Kidney glomerular epithelial cell (primary cell): ENCODE measurements at regions not wholly inside any gene's neighbourhood (a gene's known extent, or its start where the extent isn't known, plus 50 kb on each side); places are given as distances from the start of the nearest gene placed in this dataset.

ENCODE experiments used
- DNase-seq: peaks from one replicate; lab custom pipeline; 2025; lab: John Stamatoyannopoulos, UW

GRCh38 chr18:38010971-38011857, 445.6 kb upstream of the CELF4 start:
- no peak for DNase-seq

DNA sequence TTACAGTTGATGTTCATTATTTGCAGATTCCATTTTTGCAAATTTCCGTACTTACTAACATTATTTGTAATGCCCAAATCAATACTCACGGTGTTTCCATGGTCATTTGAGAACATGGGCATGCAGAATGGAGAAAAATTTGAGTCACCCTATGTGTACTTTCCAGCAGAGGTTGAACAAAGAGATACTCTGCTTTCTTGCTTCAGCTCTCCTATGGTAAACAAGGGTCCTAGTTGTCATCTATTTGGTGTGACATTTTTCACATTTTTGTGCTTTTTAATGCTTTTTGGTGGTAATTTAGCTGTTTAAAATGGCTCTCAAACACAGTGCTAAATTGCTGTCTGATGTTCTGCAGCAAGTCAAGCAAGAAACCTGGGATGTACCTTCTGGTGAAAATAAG, 444.4 kb upstream of the CELF4 start:
- DNase-seq = no peak

DNA sequence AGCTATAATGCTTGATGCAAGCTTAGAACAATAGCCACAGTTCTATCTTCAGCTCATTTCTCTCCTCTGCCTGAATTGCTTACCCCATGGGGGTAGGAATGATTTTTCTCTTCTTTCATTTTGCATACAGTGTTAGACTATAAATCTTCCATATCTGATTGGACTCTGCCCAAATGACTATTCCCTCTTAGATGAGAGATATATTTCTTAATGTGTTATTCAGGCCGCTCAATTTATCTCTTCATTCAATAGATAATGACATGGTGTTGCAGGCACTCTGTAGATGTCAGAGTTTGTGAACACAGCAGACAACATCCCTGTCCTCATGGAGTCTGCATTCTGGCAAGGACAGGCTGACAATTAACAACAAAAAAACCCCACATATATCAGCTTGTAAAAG, 443.7 kb upstream of the CELF4 start:
- DNase-seq = no peak

DNA sequence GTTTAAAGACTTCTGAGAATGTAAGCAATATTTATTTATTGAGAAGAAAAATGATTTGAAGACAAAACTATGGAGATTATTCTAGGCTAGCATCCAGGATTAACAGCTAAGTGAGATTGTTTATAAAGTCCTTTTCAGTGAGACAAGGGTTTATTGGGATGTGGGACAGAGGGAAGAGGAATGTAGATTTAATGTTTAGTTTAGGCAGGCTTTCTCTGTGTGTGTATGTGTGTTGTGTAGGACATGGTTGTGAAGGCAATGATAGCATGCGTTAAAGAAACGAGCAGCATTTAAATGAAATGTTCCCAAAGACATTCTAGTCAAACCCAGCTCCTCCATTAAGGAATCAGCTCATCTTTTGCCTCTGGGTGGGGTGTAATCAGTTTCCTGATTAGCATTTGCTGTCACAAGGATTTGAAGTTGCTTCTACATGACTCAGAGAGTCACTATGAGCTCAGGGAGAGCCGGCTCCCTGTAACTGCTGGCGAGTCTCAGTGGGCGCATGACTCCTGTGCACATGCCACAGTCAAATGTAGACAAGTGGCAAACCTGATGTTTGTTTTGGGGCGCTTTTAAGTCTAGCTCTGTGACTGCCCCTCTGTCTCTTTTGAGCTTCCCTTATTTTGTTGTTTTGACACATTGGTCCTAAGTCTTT, 442.2 kb upstream of the CELF4 start:
- no peak for DNase-seq

DNA sequence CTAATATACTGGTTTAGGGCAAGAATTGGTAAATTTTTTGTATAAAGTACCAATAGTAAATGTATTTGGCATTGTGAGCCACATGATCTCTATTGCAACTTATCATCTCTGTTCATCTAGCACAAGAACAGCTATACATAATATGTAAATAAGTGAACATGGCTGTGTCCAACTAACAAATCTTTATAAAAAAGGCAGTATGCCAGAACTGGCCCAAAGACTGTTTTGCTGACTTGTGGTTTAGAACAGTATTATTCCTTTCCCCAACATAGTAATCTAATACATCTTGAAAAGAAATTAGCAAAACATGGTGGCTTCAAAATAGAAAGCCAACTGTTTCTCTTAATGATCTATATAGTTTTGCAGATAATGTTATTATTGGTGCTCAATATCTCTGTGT, 441.4 kb upstream of the CELF4 start:
- no peak for DNase-seq

DNA sequence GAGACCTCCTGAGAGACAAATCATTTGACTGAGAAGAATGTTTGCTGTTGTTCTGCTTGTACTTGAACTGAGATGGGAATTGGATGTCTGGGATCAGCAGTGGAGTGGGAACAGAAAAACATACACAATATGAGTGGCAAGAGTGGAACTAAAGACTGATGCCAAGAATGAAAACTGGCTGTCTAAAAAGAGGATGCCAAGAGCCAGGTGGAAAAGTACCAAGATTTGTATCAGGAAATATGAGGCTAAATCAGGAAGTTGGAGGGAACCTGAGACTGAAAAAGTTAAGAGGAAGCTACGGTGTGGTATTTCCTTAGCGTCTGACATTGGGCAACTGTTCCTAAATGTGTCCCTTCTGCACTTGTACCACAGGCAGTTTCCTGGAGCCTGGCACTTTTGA, 440.9 kb upstream of the CELF4 start:
- DNase-seq = no peak

GRCh38 chr18:37997695-37998094, 432.1 kb upstream of the CELF4 start:
- no peak for DNase-seq

DNA sequence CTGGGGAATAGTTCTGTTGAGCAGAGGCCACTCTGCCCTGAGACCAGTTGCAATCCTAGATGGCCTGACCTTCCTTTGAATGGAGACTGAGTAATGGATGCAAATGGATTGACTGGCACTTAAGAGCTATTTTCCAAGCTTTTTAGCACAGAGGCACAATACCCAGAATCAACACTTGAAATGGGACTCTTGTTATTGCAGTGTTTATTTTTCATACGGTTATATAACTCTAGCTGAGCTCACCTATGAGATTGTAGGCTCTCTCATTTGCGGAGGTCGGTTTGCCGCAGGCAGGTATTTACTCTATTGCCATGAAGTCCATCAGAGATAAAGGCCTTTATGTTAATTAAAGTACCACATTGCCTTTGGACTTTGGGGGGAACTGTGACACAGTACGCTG, 422.3 kb upstream of the CELF4 start:
- DNase-seq = no peak

- no peak for DNase-seq
Observed at GRCh38 chr18:37986665-37987064, 421.1 kb upstream of the CELF4 start.

DNA sequence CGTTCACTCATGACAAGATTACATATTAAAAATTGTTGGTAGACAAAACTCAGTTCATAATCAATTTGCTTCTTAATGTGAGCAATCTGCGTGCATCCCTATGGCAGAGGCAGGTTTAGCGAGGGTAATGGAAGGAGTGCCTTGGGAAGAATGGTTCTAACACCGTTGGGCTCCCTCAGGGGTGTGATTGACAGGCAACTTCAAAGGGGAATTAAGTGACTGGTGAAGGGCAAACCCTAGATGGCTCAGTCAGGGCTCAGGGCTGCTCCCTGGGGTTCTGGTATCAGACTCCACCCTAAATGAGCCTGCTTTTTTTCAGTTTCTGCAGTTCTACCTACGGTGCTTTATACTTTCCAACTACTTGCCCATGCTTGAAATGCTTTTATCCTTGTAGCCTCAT, 419.5 kb upstream of the CELF4 start:
- DNase-seq = no peak

- no peak for DNase-seq
Observed at GRCh38 chr18:37980556-37980955, 415.0 kb upstream of the CELF4 start.

GRCh38 chr18:37975446-37975845, 409.8 kb upstream of the CELF4 start:
- no peak for DNase-seq

- DNase-seq = no peak
Observed at GRCh38 chr18:37967261-37967660, 401.7 kb upstream of the CELF4 start.

- no peak for DNase-seq
Observed at GRCh38 chr18:37965572-37965970, 400.0 kb upstream of the CELF4 start.

GRCh38 chr18:37964885-37965571, 399.4 kb upstream of the CELF4 start:
- no peak for DNase-seq

- no peak for DNase-seq
Observed at GRCh38 chr18:37963837-37964236, 398.2 kb upstream of the CELF4 start.

DNA sequence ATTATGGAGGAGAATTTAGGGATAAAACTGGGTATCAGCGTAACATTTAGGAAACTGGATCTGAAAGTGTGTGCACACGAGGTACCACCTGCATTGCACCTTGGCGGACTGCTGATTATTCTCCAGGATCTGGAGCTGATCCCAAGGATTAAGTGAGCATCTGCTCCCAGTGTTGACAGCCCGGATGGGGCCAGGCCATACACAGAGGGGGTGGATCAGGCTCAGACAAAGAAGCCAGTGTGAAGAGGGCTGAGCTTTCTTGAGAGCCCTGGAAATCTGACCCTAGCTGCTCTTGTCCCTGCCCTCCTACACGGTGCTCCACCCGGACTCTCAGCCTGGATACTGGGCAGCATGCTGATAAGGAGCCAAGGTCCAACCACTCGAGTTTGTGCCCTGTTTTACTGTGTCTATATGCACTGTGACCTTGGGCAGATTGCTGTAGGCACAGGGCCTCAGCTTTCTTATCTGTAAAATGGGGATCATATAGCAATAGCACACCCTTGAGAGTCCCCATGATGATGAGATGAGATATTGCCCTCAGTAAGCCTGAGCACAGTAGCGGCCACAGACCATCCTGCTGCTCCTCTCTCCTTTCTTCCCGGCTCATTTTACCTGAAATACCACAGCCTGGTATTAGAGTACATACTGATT, 396.8 kb upstream of the CELF4 start:
- no peak for DNase-seq

- DNase-seq = no peak
Observed at GRCh38 chr18:37958499-37958898, 392.9 kb upstream of the CELF4 start.

DNA sequence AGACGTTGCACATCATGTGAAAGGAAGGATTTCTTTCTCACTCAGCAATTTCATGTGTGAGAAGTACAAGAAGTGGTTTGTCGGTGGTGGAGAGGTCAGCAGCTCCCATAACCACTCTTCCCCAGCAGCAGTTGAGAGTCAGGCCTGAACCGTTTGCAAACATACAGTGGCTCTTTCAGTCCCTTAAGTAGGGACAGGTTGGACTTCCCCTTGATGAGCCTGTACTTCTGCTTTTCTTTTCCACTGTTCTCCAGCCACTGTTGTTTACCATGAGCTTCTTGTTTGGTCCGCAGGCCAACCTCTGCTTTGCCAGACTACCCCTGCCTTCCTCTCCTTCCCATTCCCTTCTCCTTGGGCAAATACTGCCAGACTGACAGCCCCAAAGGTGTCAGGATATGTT, 391.3 kb upstream of the CELF4 start:
- DNase-seq = no peak

- DNase-seq = no peak
Observed at GRCh38 chr18:37956020-37956419, 390.4 kb upstream of the CELF4 start.

- DNase-seq = no peak
Observed at GRCh38 chr18:37955201-37955600, 389.6 kb upstream of the CELF4 start.

DNA sequence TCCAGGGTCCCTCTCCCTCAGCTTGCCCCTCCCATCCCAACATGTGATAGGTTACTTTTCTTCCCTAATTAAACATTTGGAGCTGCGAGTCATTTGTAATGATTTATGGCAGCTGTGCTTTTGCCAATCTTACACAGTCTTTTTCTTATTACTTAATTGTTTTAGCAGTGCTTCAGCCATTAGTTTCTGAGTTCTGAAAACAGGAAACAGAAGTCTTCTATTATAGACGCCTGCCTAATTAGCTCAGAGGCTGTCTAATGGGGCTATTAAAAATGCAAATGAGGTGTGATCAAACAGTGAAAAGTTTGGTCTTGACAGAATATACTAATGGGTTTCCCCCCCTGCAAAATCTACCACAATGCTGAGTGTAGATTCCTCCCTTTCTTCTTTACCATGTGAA, 388.3 kb upstream of the CELF4 start:
- no peak for DNase-seq

DNA sequence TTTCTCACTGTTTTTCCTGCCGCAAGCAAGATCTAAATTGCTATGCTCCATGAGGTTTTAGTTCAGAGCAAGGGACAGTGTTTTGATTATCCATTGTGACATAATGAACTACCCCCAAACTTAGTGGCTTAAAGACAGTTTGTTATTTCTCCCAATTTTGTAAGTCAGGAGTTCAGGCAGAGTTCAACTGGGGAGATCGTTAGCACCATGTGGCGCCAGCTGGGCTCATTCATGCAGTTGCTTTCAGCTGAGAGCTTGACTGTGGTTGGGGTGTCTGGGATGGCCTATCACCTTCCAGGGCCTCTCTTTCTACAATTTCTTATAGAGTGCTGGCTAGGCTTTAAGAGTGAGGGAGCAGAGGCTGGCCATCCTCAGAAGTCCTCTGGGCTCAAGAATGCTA, 382.9 kb upstream of the CELF4 start:
- no peak for DNase-seq
